Mammary epithelial cell (primary cell): ENCODE measurements at regions not wholly inside any gene's neighbourhood (a gene's known extent, or its start where the extent isn't known, plus 50 kb on each side); places are given as distances from the start of the nearest gene placed in this dataset.

ENCODE experiments used
- EZH2 ChIP-seq: IDR thresholded peaks from 2 replicates; pipeline ENCODE4 v1.6.1; 2012; ENCODE audit warnings: low read length, inconsistent platforms, borderline replicate concordance
- TF ChIP-seq, protein P1 (sequence below), 2 donors: IDR thresholded peaks in 1 of 2; conservative IDR thresholded peaks in 1 of 2; 2 replicates each; pipeline ENCODE4 v1.5.1; 2011 to 2012; ENCODE audit warnings: inconsistent platforms in 2 of 2, low read length in 2 of 2, mild to moderate bottlenecking in 2 of 2, control low read depth in 1 of 2, low read depth in 1 of 2; ENCODE audit not compliant: insufficient read depth in 1 of 2; ENCODE audit errors: extremely low read depth in 1 of 2

DNA sequence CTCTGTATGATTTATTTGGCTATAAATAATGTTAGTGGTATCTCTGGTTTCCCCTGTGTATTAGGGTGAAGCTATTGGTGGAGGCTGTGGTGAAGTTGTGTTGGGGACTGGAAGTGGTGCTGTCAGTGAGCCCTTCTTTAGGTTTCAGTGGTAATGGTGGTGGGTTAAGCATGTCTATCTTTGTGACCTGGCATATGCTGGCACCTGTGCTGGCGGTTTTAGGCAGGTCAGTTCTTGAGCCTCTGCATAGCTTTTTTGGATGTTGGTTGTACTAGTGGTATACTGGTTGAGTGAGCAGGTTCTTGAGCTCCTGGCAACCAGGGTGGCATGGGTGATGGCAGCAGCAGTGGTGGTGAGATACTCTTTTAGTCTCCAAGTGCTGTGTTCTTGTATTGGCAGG, 161.9 kb upstream of the CAND1 start:
- TF ChIP-seq, protein P1, sequence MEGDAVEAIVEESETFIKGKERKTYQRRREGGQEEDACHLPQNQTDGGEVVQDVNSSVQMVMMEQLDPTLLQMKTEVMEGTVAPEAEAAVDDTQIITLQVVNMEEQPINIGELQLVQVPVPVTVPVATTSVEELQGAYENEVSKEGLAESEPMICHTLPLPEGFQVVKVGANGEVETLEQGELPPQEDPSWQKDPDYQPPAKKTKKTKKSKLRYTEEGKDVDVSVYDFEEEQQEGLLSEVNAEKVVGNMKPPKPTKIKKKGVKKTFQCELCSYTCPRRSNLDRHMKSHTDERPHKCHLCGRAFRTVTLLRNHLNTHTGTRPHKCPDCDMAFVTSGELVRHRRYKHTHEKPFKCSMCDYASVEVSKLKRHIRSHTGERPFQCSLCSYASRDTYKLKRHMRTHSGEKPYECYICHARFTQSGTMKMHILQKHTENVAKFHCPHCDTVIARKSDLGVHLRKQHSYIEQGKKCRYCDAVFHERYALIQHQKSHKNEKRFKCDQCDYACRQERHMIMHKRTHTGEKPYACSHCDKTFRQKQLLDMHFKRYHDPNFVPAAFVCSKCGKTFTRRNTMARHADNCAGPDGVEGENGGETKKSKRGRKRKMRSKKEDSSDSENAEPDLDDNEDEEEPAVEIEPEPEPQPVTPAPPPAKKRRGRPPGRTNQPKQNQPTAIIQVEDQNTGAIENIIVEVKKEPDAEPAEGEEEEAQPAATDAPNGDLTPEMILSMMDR (conservative IDR thresholded peaks at IDR 0.05 in 1 of 2, IDR thresholded peaks at IDR 0.05 in 1 of 2; ENCODE audit: extremely low read depth in 1 of 2, insufficient read depth in 1 of 2, low read depth in 1 of 2, low read length in 2 of 2) = no peak
- TF ChIP-seq EZH2 = no peak
